ENCODE measurements at regions not wholly inside any gene's neighbourhood (a gene's known extent, or its start where the extent isn't known, plus 50 kb on each side); places are given as distances from the start of the nearest gene placed in this dataset.
"Not testable (repeated sequence)": the region's sequence is repeated elsewhere in the genome, so short reads cannot be mapped to it uniquely, and the experiment has no call there.

DNA sequence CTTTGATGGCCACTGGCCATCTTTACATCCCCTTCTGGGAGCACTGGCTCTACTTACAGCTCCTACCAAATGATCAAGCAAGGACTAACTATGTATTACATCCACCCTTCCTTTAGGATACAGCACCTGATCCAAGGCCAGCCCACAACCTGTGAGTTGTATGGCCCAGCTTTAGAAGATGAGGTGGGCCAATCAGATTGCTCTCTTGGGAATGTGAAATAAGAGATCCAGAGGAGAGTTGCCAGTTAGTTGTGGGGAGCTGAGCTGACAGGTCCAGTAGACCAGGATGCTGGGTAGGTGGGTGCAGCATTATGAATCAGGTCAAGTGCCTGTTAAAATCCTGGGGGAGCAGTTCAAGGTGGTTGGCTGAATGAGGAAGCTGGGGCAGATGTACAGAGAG is 111.5 kb downstream of the GNL3L start (continued):
- TF ChIP-seq, protein P1, sequence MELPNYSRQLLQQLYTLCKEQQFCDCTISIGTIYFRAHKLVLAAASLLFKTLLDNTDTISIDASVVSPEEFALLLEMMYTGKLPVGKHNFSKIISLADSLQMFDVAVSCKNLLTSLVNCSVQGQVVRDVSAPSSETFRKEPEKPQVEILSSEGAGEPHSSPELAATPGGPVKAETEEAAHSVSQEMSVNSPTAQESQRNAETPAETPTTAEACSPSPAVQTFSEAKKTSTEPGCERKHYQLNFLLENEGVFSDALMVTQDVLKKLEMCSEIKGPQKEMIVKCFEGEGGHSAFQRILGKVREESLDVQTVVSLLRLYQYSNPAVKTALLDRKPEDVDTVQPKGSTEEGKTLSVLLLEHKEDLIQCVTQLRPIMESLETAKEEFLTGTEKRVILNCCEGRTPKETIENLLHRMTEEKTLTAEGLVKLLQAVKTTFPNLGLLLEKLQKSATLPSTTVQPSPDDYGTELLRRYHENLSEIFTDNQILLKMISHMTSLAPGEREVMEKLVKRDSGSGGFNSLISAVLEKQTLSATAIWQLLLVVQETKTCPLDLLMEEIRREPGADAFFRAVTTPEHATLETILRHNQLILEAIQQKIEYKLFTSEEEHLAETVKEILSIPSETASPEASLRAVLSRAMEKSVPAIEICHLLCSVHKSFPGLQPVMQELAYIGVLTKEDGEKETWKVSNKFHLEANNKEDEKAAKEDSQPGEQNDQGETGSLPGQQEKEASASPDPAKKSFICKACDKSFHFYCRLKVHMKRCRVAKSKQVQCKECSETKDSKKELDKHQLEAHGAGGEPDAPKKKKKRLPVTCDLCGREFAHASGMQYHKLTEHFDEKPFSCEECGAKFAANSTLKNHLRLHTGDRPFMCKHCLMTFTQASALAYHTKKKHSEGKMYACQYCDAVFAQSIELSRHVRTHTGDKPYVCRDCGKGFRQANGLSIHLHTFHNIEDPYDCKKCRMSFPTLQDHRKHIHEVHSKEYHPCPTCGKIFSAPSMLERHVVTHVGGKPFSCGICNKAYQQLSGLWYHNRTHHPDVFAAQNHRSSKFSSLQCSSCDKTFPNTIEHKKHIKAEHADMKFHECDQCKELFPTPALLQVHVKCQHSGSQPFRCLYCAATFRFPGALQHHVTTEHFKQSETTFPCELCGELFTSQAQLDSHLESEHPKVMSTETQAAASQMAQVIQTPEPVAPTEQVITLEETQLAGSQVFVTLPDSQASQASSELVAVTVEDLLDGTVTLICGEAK (IDR thresholded peaks at IDR 0.05): no peak
- TF ChIP-seq, protein P1 (CRISPR knock-in tag; IDR thresholded peaks at IDR 0.05): no peak
- TF ChIP-seq MTA2 (IDR thresholded peaks at IDR 0.05; ENCODE audit: low read depth) (no peak), ZNF644 (tag; IDR thresholded peaks at IDR 0.05; ENCODE audit: low read depth) (no peak)

DNA sequence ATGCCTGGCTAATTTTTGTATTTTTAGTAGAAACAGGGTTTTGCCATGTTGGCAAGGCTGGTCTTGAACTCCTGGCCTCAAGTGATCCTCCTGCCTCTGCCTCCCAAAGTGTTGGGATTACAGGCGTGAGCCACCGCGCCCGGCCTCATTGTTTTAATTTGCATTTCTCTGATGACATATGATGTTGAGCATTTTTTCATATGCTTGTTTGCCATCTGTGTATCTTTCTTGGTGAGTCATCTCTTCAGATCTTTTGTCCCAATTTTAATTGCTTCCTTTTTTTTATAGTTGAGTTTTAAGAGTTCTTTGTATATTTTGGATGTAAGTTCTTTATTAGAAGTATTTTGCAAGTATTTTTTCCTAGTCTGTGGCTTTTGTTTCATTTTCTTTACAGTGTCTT is 117.6 kb downstream of the GNL3L start:
- H3K27ac ChIP-seq (ENCODE audit: extremely low read depth, low read depth, low read length); FAIRE-seq; H4K20me1 ChIP-seq (replicated peaks; ENCODE audit: control insufficient read depth, insufficient read depth, low read length); H3K4me2 ChIP-seq (ENCODE audit: insufficient read depth, low read length); H3K9me3 ChIP-seq (replicated peaks; ENCODE audit: control insufficient read depth, insufficient read depth, low read depth, low read length); DNase-seq (ENCODE audit: extremely low read depth in 1 of 4, low spot score in 3 of 4); BruUV-seq (replicated peaks); H3K9ac ChIP-seq (ENCODE audit: insufficient read depth in 1 of 2, low read depth in 2 of 2, low read length in 2 of 2); POLR2A ChIA-PET; ATAC-seq; H3K79me2 ChIP-seq (ENCODE audit: control insufficient read depth, insufficient read depth, low read length); H3K4me1 ChIP-seq (replicated peaks in 1 of 2; ENCODE audit: control insufficient read depth in 2 of 2, insufficient read depth in 2 of 2, low read length in 2 of 2); CTCF ChIA-PET (ENCODE audit: low intra/inter-chr PET ratio); H3K36me3 ChIP-seq (ENCODE audit: control insufficient read depth, insufficient read depth, low read length); H3K9me1 ChIP-seq (ENCODE audit: control insufficient read depth, insufficient read depth, low read length); H3K27me3 ChIP-seq (ENCODE audit: control insufficient read depth in 2 of 2, insufficient read depth in 2 of 2, low read length in 2 of 2); H2AFZ ChIP-seq (ENCODE audit: low read depth, low read length); H3K4me3 ChIP-seq: not testable (repeated sequence)
- intact Hi-C loops (cut with micrococcal nuclease) (loop anchor here (10.0 kb wide), 1 partner anchor 407 kb away; no protein-coding TSS in a partner anchor), in situ Hi-C loops (cut with MboI) (loop anchor here (25.0 kb wide), 1 partner anchor 415 kb away; no protein-coding TSS in a partner anchor)
- 0% methylated on average over 4 of the region's 4 CpGs for WGBS (ENCODE audit: insufficient coverage, low coverage, missing lambda C conversion rate)

Data from K562 (cell line).